EL (cell line): ENCODE measurements at regions not wholly inside any gene's neighbourhood (a gene's known extent, or its start where the extent isn't known, plus 50 kb on each side); places are given as distances from the start of the nearest gene placed in this dataset.

Source experiments
- DNase-seq: peaks from one replicate; pipeline ENCODE4 v3.0.0-alpha.2; 2016

GRCh38 chr13:73492811-73493210, 434.0 kb downstream of the KLF5 start:
- DNase-seq = no peak

GRCh38 chr13:73482556-73482955, 423.8 kb downstream of the KLF5 start:
- no peak for DNase-seq

- no peak for DNase-seq
Measured at GRCh38 chr13:73481886-73482445, 423.2 kb downstream of the KLF5 start.

- DNase-seq = no peak
Measured at GRCh38 chr13:73480779-73481559, 422.2 kb downstream of the KLF5 start.

GRCh38 chr13:73479856-73480255, 421.1 kb downstream of the KLF5 start:
- DNase-seq = no peak

GRCh38 chr13:73479351-73479750, 420.5 kb downstream of the KLF5 start:
- no peak for DNase-seq

GRCh38 chr13:73477441-73477840, 418.6 kb downstream of the KLF5 start:
- DNase-seq = no peak

GRCh38 chr13:73473016-73473415, 414.2 kb downstream of the KLF5 start:
- no peak for DNase-seq

GRCh38 chr13:73467125-73467524, 408.3 kb downstream of the KLF5 start:
- no peak for DNase-seq

GRCh38 chr13:73466561-73466960, 407.8 kb downstream of the KLF5 start:
- no peak for DNase-seq

- peak; percentile 55 for DNase-seq
Measured at GRCh38 chr13:73465617-73465971, 406.8 kb downstream of the KLF5 start.

GRCh38 chr13:73464758-73465616, 406.2 kb downstream of the KLF5 start:
- DNase-seq = no peak

GRCh38 chr13:73462241-73462640, 403.4 kb downstream of the KLF5 start:
- DNase-seq = peak; percentile 34

GRCh38 chr13:73451221-73452029, 392.6 kb downstream of the KLF5 start:
- no peak for DNase-seq

GRCh38 chr13:73450583-73450982, 391.8 kb downstream of the KLF5 start:
- DNase-seq = no peak

GRCh38 chr13:73449252-73449651, 390.4 kb downstream of the KLF5 start:
- no peak for DNase-seq

GRCh38 chr13:73440296-73440895, 381.6 kb downstream of the KLF5 start:
- no peak for DNase-seq

- no peak for DNase-seq
Measured at GRCh38 chr13:73433890-73434289, 375.1 kb downstream of the KLF5 start.

GRCh38 chr13:73433458-73433857, 374.7 kb downstream of the KLF5 start:
- no peak for DNase-seq

GRCh38 chr13:73429701-73430100, 370.9 kb downstream of the KLF5 start:
- DNase-seq = peak; percentile 17

- DNase-seq = no peak
Measured at GRCh38 chr13:73428706-73429105, 369.9 kb downstream of the KLF5 start.

GRCh38 chr13:73428137-73428536, 369.3 kb downstream of the KLF5 start:
- peak; percentile 46 for DNase-seq

GRCh38 chr13:73422973-73423372, 364.2 kb downstream of the KLF5 start:
- DNase-seq = no peak
